ENCODE measurements at regions not wholly inside any gene's neighbourhood (a gene's known extent, or its start where the extent isn't known, plus 50 kb on each side); places are given as distances from the start of the nearest gene placed in this dataset.

DNA sequence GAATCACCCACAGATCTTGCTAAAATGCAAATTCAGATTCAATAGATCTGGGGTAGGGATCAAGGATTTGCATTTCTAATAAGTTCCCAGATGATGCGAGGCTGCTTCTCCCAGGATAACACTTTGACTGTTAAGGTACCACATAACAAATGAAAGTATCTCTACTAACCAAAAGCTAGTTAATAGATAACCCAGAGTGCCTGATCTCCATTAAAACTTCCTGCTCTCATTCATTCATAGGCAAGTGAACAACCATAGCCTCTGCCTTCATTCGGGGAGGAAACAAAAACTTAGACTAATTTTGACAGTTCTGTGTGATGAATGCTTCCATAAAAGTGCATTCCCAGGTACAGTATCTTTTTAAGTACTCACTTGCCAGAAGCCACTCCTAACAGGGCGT is 265.6 kb upstream of the BTBD3 start:
- H3K27ac ChIP-seq (ENCODE audit: low read depth) = no peak overlapping the region
- ATAC-seq = no peak
- H3K36me3 Mint-ChIP-seq (ENCODE audit: low read depth) = no peaks in the 10 kb centered on the region
- H3K4me2 ChIP-seq = no peak overlapping the region
- H3F3A ChIP-seq (replicated peaks; ENCODE audit: low read depth) = no peaks in the 10 kb centered on the region
- no peak overlapping the region for H3K27ac Mint-ChIP-seq
- DNase-seq (ENCODE audit: low spot score) = no peak
- H3K4me1 Mint-ChIP-seq = peaks cover 23% of the 10 kb centered on the region
- H3K9me2 ChIP-seq (ENCODE audit: insufficient read depth) = peaks cover 6% of the 10 kb centered on the region; the same call in 1 of the 2 replicates
- peaks cover 4% of the 10 kb centered on the region; the same call in 1 of the 2 replicates for H3K27me3 ChIP-seq (ENCODE audit: insufficient read depth)
- H3K9me3 Mint-ChIP-seq = peaks cover 6% of the 10 kb centered on the region; the same call in 2 of the 3 replicates
- H3K27me3 Mint-ChIP-seq (ENCODE audit: insufficient read depth, low read depth, poor library complexity) = no peaks in the 10 kb centered on the region
- no peak overlapping the region for H3K4me3 ChIP-seq
- no peaks in the 10 kb centered on the region for H3K79me2 ChIP-seq (replicated peaks; ENCODE audit: insufficient read depth)
- peaks cover 15% of the 10 kb centered on the region for H3K4me1 ChIP-seq (ENCODE audit: insufficient read depth)
- H2AFZ ChIP-seq = no peak overlapping the region
- H3K36me3 ChIP-seq (ENCODE audit: insufficient read depth) = no peaks in the 10 kb centered on the region; the same call in 1 of the 2 replicates
- no peak for TF ChIP-seq ZNF331 (CRISPR knock-in tag; IDR thresholded peaks at IDR 0.05; ENCODE audit: low read depth)
- TF ChIP-seq, protein P1, sequence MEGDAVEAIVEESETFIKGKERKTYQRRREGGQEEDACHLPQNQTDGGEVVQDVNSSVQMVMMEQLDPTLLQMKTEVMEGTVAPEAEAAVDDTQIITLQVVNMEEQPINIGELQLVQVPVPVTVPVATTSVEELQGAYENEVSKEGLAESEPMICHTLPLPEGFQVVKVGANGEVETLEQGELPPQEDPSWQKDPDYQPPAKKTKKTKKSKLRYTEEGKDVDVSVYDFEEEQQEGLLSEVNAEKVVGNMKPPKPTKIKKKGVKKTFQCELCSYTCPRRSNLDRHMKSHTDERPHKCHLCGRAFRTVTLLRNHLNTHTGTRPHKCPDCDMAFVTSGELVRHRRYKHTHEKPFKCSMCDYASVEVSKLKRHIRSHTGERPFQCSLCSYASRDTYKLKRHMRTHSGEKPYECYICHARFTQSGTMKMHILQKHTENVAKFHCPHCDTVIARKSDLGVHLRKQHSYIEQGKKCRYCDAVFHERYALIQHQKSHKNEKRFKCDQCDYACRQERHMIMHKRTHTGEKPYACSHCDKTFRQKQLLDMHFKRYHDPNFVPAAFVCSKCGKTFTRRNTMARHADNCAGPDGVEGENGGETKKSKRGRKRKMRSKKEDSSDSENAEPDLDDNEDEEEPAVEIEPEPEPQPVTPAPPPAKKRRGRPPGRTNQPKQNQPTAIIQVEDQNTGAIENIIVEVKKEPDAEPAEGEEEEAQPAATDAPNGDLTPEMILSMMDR (conservative IDR thresholded peaks at IDR 0.05; ENCODE audit: low read depth in 2 of 2) = no peak
- TF ChIP-seq STAT1 (IDR thresholded peaks at IDR 0.05; ENCODE audit: unreplicated experiment) = no peak
- no peak for TF ChIP-seq EZH2phosphoT487 (IDR thresholded peaks at IDR 0.05; ENCODE audit: unreplicated experiment)
- TF ChIP-seq, protein P2, sequence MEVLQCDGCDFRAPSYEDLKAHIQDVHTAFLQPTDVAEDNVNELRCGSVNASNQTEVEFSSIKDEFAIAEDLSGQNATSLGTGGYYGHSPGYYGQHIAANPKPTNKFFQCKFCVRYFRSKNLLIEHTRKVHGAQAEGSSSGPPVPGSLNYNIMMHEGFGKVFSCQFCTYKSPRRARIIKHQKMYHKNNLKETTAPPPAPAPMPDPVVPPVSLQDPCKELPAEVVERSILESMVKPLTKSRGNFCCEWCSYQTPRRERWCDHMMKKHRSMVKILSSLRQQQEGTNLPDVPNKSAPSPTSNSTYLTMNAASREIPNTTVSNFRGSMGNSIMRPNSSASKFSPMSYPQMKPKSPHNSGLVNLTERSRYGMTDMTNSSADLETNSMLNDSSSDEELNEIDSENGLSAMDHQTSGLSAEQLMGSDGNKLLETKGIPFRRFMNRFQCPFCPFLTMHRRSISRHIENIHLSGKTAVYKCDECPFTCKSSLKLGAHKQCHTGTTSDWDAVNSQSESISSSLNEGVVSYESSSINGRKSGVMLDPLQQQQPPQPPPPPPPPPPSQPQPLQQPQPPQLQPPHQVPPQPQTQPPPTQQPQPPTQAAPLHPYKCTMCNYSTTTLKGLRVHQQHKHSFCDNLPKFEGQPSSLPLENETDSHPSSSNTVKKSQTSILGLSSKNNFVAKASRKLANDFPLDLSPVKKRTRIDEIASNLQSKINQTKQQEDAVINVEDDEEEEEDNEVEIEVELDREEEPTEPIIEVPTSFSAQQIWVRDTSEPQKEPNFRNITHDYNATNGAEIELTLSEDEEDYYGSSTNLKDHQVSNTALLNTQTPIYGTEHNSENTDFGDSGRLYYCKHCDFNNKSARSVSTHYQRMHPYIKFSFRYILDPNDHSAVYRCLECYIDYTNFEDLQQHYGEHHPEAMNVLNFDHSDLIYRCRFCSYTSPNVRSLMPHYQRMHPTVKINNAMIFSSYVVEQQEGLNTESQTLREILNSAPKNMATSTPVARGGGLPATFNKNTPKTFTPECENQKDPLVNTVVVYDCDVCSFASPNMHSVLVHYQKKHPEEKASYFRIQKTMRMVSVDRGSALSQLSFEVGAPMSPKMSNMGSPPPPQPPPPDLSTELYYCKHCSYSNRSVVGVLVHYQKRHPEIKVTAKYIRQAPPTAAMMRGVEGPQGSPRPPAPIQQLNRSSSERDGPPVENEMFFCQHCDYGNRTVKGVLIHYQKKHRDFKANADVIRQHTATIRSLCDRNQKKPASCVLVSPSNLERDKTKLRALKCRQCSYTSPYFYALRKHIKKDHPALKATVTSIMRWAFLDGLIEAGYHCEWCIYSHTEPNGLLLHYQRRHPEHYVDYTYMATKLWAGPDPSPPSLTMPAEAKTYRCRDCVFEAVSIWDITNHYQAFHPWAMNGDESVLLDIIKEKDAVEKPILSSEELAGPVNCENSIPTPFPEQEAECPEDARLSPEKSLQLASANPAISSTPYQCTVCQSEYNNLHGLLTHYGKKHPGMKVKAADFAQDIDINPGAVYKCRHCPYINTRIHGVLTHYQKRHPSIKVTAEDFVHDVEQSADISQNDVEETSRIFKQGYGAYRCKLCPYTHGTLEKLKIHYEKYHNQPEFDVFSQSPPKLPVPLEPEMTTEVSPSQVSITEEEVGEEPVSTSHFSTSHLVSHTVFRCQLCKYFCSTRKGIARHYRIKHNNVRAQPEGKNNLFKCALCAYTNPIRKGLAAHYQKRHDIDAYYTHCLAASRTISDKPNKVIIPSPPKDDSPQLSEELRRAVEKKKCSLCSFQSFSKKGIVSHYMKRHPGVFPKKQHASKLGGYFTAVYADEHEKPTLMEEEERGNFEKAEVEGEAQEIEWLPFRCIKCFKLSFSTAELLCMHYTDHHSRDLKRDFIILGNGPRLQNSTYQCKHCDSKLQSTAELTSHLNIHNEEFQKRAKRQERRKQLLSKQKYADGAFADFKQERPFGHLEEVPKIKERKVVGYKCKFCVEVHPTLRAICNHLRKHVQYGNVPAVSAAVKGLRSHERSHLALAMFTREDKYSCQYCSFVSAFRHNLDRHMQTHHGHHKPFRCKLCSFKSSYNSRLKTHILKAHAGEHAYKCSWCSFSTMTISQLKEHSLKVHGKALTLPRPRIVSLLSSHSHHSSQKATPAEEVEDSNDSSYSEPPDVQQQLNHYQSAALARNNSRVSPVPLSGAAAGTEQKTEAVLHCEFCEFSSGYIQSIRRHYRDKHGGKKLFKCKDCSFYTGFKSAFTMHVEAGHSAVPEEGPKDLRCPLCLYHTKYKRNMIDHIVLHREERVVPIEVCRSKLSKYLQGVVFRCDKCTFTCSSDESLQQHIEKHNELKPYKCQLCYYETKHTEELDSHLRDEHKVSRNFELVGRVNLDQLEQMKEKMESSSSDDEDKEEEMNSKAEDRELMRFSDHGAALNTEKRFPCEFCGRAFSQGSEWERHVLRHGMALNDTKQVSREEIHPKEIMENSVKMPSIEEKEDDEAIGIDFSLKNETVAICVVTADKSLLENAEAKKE (CRISPR knock-in tag; IDR thresholded peaks at IDR 0.05) = no peak
- TF ChIP-seq POLR2AphosphoS5 (IDR thresholded peaks at IDR 0.05; ENCODE audit: low read depth) = no peak
- TF ChIP-seq, protein P3, sequence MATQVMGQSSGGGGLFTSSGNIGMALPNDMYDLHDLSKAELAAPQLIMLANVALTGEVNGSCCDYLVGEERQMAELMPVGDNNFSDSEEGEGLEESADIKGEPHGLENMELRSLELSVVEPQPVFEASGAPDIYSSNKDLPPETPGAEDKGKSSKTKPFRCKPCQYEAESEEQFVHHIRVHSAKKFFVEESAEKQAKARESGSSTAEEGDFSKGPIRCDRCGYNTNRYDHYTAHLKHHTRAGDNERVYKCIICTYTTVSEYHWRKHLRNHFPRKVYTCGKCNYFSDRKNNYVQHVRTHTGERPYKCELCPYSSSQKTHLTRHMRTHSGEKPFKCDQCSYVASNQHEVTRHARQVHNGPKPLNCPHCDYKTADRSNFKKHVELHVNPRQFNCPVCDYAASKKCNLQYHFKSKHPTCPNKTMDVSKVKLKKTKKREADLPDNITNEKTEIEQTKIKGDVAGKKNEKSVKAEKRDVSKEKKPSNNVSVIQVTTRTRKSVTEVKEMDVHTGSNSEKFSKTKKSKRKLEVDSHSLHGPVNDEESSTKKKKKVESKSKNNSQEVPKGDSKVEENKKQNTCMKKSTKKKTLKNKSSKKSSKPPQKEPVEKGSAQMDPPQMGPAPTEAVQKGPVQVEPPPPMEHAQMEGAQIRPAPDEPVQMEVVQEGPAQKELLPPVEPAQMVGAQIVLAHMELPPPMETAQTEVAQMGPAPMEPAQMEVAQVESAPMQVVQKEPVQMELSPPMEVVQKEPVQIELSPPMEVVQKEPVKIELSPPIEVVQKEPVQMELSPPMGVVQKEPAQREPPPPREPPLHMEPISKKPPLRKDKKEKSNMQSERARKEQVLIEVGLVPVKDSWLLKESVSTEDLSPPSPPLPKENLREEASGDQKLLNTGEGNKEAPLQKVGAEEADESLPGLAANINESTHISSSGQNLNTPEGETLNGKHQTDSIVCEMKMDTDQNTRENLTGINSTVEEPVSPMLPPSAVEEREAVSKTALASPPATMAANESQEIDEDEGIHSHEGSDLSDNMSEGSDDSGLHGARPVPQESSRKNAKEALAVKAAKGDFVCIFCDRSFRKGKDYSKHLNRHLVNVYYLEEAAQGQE (IDR thresholded peaks at IDR 0.05; ENCODE audit: unreplicated experiment) = no peak
- TF ChIP-seq, protein P4, sequence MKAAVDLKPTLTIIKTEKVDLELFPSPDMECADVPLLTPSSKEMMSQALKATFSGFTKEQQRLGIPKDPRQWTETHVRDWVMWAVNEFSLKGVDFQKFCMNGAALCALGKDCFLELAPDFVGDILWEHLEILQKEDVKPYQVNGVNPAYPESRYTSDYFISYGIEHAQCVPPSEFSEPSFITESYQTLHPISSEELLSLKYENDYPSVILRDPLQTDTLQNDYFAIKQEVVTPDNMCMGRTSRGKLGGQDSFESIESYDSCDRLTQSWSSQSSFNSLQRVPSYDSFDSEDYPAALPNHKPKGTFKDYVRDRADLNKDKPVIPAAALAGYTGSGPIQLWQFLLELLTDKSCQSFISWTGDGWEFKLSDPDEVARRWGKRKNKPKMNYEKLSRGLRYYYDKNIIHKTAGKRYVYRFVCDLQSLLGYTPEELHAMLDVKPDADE (IDR thresholded peaks at IDR 0.05) = no peak
- TF ChIP-seq ZNF114 (CRISPR knock-in tag; IDR thresholded peaks at IDR 0.05) = no peak
- TF ChIP-seq NANOG (IDR thresholded peaks at IDR 0.05; ENCODE audit: borderline replicate concordance) = no peak
- no peak for TF ChIP-seq CREB1 (CRISPR knock-in tag; IDR thresholded peaks at IDR 0.05; ENCODE audit: low read depth)
- no peak for TF ChIP-seq EZH2 (IDR thresholded peaks at IDR 0.05; ENCODE audit: low read depth, unreplicated experiment)
- no peak for TF ChIP-seq JUNB (IDR thresholded peaks at IDR 0.05; ENCODE audit: unreplicated experiment)
- H3K4me3 Mint-ChIP-seq = no peak overlapping the region
- H4K20me1 ChIP-seq (replicated peaks; ENCODE audit: insufficient read depth) = no peaks in the 10 kb centered on the region

Data from GM23338 (cell line).